IMR-90 (cell line): ENCODE measurements at regions not wholly inside any gene's neighbourhood (a gene's known extent, or its start where the extent isn't known, plus 50 kb on each side); places are given as distances from the start of the nearest gene placed in this dataset.
A peak's percentile ranks its signal among the peaks of the same experiment; 100 is the strongest.

ENCODE experiments used
- ATAC-seq: fragments of 200-7000 bp; cut with Tn5 transposase; 2 replicates; pipeline ENCODE4 v1.9.1; 2020; ENCODE audit warnings: low read depth, mild to moderate bottlenecking, moderate library complexity
- BruUV-seq: library from RNA; stranded (reverse); fragments of 400-500 nt; replicated peaks from 2 replicates; lab custom pipeline; 2021; lab: Mats Ljungman, UMichigan
- CTCF ChIA-PET: fragments of 300-600 bp; formaldehyde crosslinking; extraction: SDS; loops from one replicate; lab custom pipeline; 2021; ENCODE audit warnings: antibody characterized with exemption; lab: Yijun Ruan, JAX
- POLR2A ChIA-PET: fragments of 300-600 bp; sonication (Branson Sonifier 250); formaldehyde crosslinking; loops from one replicate; lab custom pipeline; 2022; ENCODE audit warnings: antibody characterized with exemption; ENCODE audit not compliant: unreplicated experiment; lab: Charles Lee
- DNase-seq: peaks from one replicate; pipeline ENCODE4 v3.0.0; 2013
- H2AFZ ChIP-seq: replicated peaks from 2 replicates; pipeline ENCODE3; 2013; ENCODE audit warnings: low read length, mild to moderate bottlenecking; ENCODE audit not compliant: poor library complexity
- H2AK5ac ChIP-seq: 2 replicates; pipeline ENCODE4 v1.6.1; 2013; ENCODE audit warnings: low read depth, low read length, inconsistent platforms
- H2AK9ac ChIP-seq: replicated peaks from 2 replicates; pipeline ENCODE3; 2013; ENCODE audit warnings: mild to moderate bottlenecking, low read depth, low read length, moderate library complexity; ENCODE audit not compliant: poor library complexity
- H2BK120ac ChIP-seq: 2 replicates; pipeline ENCODE4 v1.6.1; 2013; ENCODE audit warnings: low read depth, low read length, inconsistent platforms
- H2BK15ac ChIP-seq: 3 replicates; pipeline ENCODE4 v1.6.1; 2013; ENCODE audit warnings: low read depth, low read length, inconsistent platforms
- H2BK20ac ChIP-seq: 2 replicates; pipeline ENCODE4 v1.6.1; 2013; ENCODE audit warnings: low read depth, mild to moderate bottlenecking, inconsistent platforms, low read length, moderate library complexity
- H2BK5ac ChIP-seq: 2 replicates; pipeline ENCODE4 v1.6.1; 2013; ENCODE audit warnings: mild to moderate bottlenecking, low read depth, low read length, inconsistent platforms; ENCODE audit not compliant: poor library complexity, severe bottlenecking
- H3K14ac ChIP-seq: replicated peaks from 2 replicates; pipeline ENCODE4 v1.6.1; 2013; ENCODE audit warnings: low read depth, low read length, inconsistent platforms
- H3K18ac ChIP-seq: 2 replicates; pipeline ENCODE4 v1.6.1; 2013; ENCODE audit warnings: low read depth, low read length, control low read depth
- H3K23ac ChIP-seq: 2 replicates; pipeline ENCODE4 v1.6.1; 2013; ENCODE audit warnings: low read depth, low read length, inconsistent platforms
- H3K27ac ChIP-seq: 2 replicates; pipeline ENCODE4 v1.5.1; 2013; ENCODE audit warnings: mild to moderate bottlenecking, control low read depth, low read length; ENCODE audit not compliant: insufficient read depth
- H3K27me3 ChIP-seq: 2 replicates; pipeline ENCODE4 v1.6.1; 2013; ENCODE audit warnings: low read length; ENCODE audit not compliant: control insufficient read depth, insufficient read depth
- H3K36me3 ChIP-seq: 2 replicates; pipeline ENCODE4 v1.6.1; 2013; ENCODE audit warnings: low read length, mixed read lengths; ENCODE audit not compliant: control insufficient read depth, insufficient read depth
- H3K4ac ChIP-seq: 2 replicates; pipeline ENCODE4 v1.6.1; 2013; ENCODE audit warnings: low read depth, low read length, inconsistent platforms
- H3K4me1 ChIP-seq: 2 replicates; pipeline ENCODE4 v1.6.1; 2013; ENCODE audit warnings: low read length, mixed read lengths; ENCODE audit not compliant: control insufficient read depth, insufficient read depth
- H3K4me2 ChIP-seq: 2 replicates; pipeline ENCODE4 v1.6.1; 2013; ENCODE audit warnings: low read depth, mild to moderate bottlenecking, control low read depth, low read length, moderate library complexity
- H3K4me3 ChIP-seq: 2 replicates; pipeline ENCODE4 v1.5.1; 2013; ENCODE audit warnings: low read depth, mild to moderate bottlenecking, control low read depth, low read length, moderate library complexity; ENCODE audit not compliant: insufficient read depth
- H3K56ac ChIP-seq: 2 replicates; pipeline ENCODE4 v1.6.1; 2013; ENCODE audit warnings: low read length, inconsistent platforms; ENCODE audit not compliant: insufficient read depth; ENCODE audit errors: extremely low read depth
- H3K79me1 ChIP-seq, 2 experiments: 2 replicates each; pipeline ENCODE4 v1.6.1; 2013; ENCODE audit warnings: low read length in 2 of 2, inconsistent platforms in 1 of 2, low read depth in 1 of 2
- H3K9ac ChIP-seq: 2 replicates; pipeline ENCODE4 v1.6.1; 2013; ENCODE audit warnings: low read depth, low read length, control low read depth
- H3K9me1 ChIP-seq: 2 replicates; pipeline ENCODE4 v1.6.1; 2013; ENCODE audit warnings: low read length, inconsistent platforms; ENCODE audit not compliant: insufficient read depth
- H3K9me3 ChIP-seq: 2 replicates; pipeline ENCODE4 v1.6.1; 2013; ENCODE audit warnings: low read length; ENCODE audit not compliant: control insufficient read depth, insufficient read depth
- H4K20me1 ChIP-seq: 2 replicates; pipeline ENCODE4 v1.6.1; 2013; ENCODE audit warnings: low read length, inconsistent platforms; ENCODE audit not compliant: insufficient read depth
- H4K5ac ChIP-seq: 2 replicates; pipeline ENCODE4 v1.6.1; 2013; ENCODE audit warnings: mild to moderate bottlenecking, low read depth, low read length, control low read depth
- H4K8ac ChIP-seq, 2 experiments: 2 replicates each; pipeline ENCODE4 v1.6.1; 2013; ENCODE audit warnings: low read depth in 2 of 2, low read length in 2 of 2, control low read depth in 1 of 2, inconsistent platforms in 1 of 2
- H4K91ac ChIP-seq: 2 replicates; pipeline ENCODE4 v1.6.1; 2013; ENCODE audit warnings: low read depth, low read length, inconsistent platforms; ENCODE audit not compliant: insufficient read depth
- BHLHE40 ChIP-seq: fragments of 150-350 bp; IDR thresholded peaks from 2 replicates; pipeline ENCODE4 v1.6.1; 2016; ENCODE audit warnings: mild to moderate bottlenecking, low read depth, low read length
- CEBPB ChIP-seq: IDR thresholded peaks from 2 replicates; pipeline ENCODE4 v1.6.1; 2012; ENCODE audit warnings: low read depth, low read length, improper control_type of control experiment
- CTCF ChIP-seq: conservative IDR thresholded peaks from 2 replicates; pipeline ENCODE4 v1.5.1; 2012; ENCODE audit warnings: mild to moderate bottlenecking, low read depth, low read length, improper control_type of control experiment
- FOS ChIP-seq: fragments of 150-350 bp; IDR thresholded peaks from 2 replicates; pipeline ENCODE4 v1.6.1; 2016; ENCODE audit warnings: low read depth, low read length
- MAFK ChIP-seq: IDR thresholded peaks from 2 replicates; pipeline ENCODE4 v1.6.1; 2012; ENCODE audit warnings: low read depth, low read length, improper control_type of control experiment
- MAZ ChIP-seq: IDR thresholded peaks from 2 replicates; pipeline ENCODE4 v1.6.1; 2012; ENCODE audit warnings: low read depth, mild to moderate bottlenecking, low read length, improper control_type of control experiment, moderate library complexity, borderline replicate concordance
- RAD21 ChIP-seq: IDR thresholded peaks from 2 replicates; pipeline ENCODE4 v1.6.1; 2012; ENCODE audit warnings: low read length, improper control_type of control experiment
- RCOR1 ChIP-seq: IDR thresholded peaks from 2 replicates; pipeline ENCODE4 v1.6.1; 2012; ENCODE audit warnings: mild to moderate bottlenecking, low read length, improper control_type of control experiment; ENCODE audit not compliant: insufficient replicate concordance
- SMC3 ChIP-seq: fragments of 150-350 bp; IDR thresholded peaks from 2 replicates; pipeline ENCODE4 v1.6.1; 2016; ENCODE audit warnings: low read depth, mild to moderate bottlenecking, antibody characterized with exemption, low read length, moderate library complexity
- USF2 ChIP-seq: fragments of 150-350 bp; IDR thresholded peaks from 2 replicates; pipeline ENCODE4 v1.6.1; 2017; ENCODE audit warnings: mild to moderate bottlenecking, antibody characterized with exemption, low read length, low read depth
- WGBS, 2 experiments: methylation state at CpG; one replicate each; pipeline versions ENCODE4 v1.1.5 to v1.1.7; 2013; ENCODE audit warnings: missing lambda C conversion rate in 2 of 2; ENCODE audit not compliant: insufficient read length in 1 of 2; ENCODE audit errors: extremely low coverage in 2 of 2; 5-methylcytosine and 5-hydroxymethylcytosine counted together
- dilution Hi-C: fragments of 300-500 bp; cut with HindIII; formaldehyde crosslinking; loops from one replicate; pipeline ENCODE4 v1.14.3; 2018; ENCODE audit warnings: low sequenced_read_pairs; ENCODE audit not compliant: unreplicated experiment
- in situ Hi-C: fragments of 300-500 bp; cut with MboI; formaldehyde crosslinking; loops from 3 replicates; pipeline ENCODE4 v1.14.3; 2019; ENCODE audit warnings: low sequenced_read_pairs, inconsistent platforms, mixed read lengths
- intact Hi-C: fragments of 100-400 bp; cut with micrococcal nuclease; formaldehyde crosslinking; loops from 2 replicates; pipeline ENCODE4 v1.10.0; 2022

GRCh38 chr10:43888586-43888985 is 239.9 kb upstream of the ZNF32 start:
- no peaks in the 10 kb centered on the region for H4K20me1 ChIP-seq
- H3K23ac ChIP-seq: no peak overlapping the region
- H2BK120ac ChIP-seq: peak overlapping the region; percentile 92; the same call in 1 of the 2 replicates
- no peak overlapping the region for H3K4me3 ChIP-seq
- no peak overlapping the region; the same call in 1 of the 2 replicates for H3K18ac ChIP-seq
- intact Hi-C loops (no loop called here), in situ Hi-C loops (no loop called here), dilution Hi-C loops (no loop called here)
- H3K4me1 ChIP-seq: peaks cover 19% of the 10 kb centered on the region
- CTCF ChIA-PET: interaction anchor here (0.7 to 1.1 kb wide), 2 partner anchors 21 to 197 kb away, joined by 3 read pairs; no protein-coding TSS in a partner anchor
- H4K5ac ChIP-seq: no peak overlapping the region
- no peaks in the 10 kb centered on the region for H3K27me3 ChIP-seq
- POLR2A ChIA-PET: no interaction called here
- H3K56ac ChIP-seq: peak overlapping the region; percentile 49; the same call in 1 of the 2 replicates
- H3K79me1 ChIP-seq: no peaks in the 10 kb centered on the region
- peak overlapping the region; percentile 75; the same call in 1 of the 2 replicates for H3K4ac ChIP-seq
- DNase-seq (peak; percentile 95), ATAC-seq (peak; percentile 77)
- no peak for TF ChIP-seq USF2
- no peak for TF ChIP-seq SMC3
- TF ChIP-seq CEBPB: peak; percentile 93
- peak; percentile 83 for TF ChIP-seq FOS
- TF ChIP-seq MAZ: no peak
- TF ChIP-seq BHLHE40: peak; percentile 46
- no peak for TF ChIP-seq MAFK
- TF ChIP-seq CTCF: no peak
- no peak for TF ChIP-seq RAD21
- no peak for TF ChIP-seq RCOR1
- H3K9me1 ChIP-seq: peaks cover 20% of the 10 kb centered on the region
- H2BK20ac ChIP-seq: no peak overlapping the region
- WGBS, 2 experiments: no CpG with 5 or more reads among the region's 3 CpGs
- H2AK5ac ChIP-seq: no peak overlapping the region
- H3K36me3 ChIP-seq: no peaks in the 10 kb centered on the region
- no TSS peak for BruUV-seq
- H3K9ac ChIP-seq: no peak overlapping the region
- no peak overlapping the region for H2AK9ac ChIP-seq
- no peak overlapping the region for H2BK15ac ChIP-seq
- H2BK5ac ChIP-seq: peak overlapping the region; percentile 78
- no peak overlapping the region for H2AFZ ChIP-seq
- H3K9me3 ChIP-seq: no peaks in the 10 kb centered on the region
- peak overlapping the region; percentile 75 to 76; a peak in 2 of 4 replicates for H4K8ac ChIP-seq
- no peak overlapping the region for H4K91ac ChIP-seq
- peak overlapping the region; percentile 25; the same call in 1 of the 2 replicates for H3K4me2 ChIP-seq
- no peak overlapping the region for H3K14ac ChIP-seq
- no peak overlapping the region for H3K27ac ChIP-seq
